ENCODE measurements at regions not wholly inside any gene's neighbourhood (a gene's known extent, or its start where the extent isn't known, plus 50 kb on each side); places are given as distances from the start of the nearest gene placed in this dataset.

DNA sequence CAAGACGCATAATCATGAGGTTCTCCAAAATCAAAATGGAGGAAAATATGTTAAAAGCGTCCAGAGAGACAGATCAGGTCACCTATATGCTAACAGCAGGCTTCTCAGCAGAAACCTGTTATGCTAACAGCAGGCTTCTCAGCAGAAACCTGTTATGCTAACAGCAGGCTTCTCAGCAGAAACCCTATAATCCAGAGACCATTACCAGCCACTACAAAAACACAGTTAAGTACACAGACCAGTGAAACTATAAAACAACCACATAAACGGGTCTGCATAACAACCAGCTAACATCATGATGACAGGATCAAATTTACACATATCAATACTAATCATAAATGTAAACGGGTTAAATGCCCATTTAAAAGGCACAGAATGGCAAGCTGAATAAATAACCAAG lies 1548.4 kb upstream of the TMEFF2 start:
- no peak overlapping the region for H3K27ac ChIP-seq
- no peak for ATAC-seq
- H3K9me3 ChIP-seq, result no peaks in the 10 kb centered on the region
- no peak for TF ChIP-seq POLR2A (IDR thresholded peaks at IDR 0.05)
- TF ChIP-seq, protein P1, sequence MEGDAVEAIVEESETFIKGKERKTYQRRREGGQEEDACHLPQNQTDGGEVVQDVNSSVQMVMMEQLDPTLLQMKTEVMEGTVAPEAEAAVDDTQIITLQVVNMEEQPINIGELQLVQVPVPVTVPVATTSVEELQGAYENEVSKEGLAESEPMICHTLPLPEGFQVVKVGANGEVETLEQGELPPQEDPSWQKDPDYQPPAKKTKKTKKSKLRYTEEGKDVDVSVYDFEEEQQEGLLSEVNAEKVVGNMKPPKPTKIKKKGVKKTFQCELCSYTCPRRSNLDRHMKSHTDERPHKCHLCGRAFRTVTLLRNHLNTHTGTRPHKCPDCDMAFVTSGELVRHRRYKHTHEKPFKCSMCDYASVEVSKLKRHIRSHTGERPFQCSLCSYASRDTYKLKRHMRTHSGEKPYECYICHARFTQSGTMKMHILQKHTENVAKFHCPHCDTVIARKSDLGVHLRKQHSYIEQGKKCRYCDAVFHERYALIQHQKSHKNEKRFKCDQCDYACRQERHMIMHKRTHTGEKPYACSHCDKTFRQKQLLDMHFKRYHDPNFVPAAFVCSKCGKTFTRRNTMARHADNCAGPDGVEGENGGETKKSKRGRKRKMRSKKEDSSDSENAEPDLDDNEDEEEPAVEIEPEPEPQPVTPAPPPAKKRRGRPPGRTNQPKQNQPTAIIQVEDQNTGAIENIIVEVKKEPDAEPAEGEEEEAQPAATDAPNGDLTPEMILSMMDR (IDR thresholded peaks at IDR 0.05 in 4 of 5, conservative IDR thresholded peaks at IDR 0.05 in 1 of 5), result no peak
- no peaks in the 10 kb centered on the region for H3K36me3 ChIP-seq
- H3K27me3 ChIP-seq, result no peaks in the 10 kb centered on the region
- in situ Hi-C loops (cut with MboI; ENCODE audit: low sequenced_read_pairs in 4 of 4), result no loop called here
- DNase-seq, result no peak
- no peaks in the 10 kb centered on the region for H3K4me1 ChIP-seq
- H3K4me3 ChIP-seq, result no peak overlapping the region
- intact Hi-C loops (cut with DNase I; ENCODE audit: low total_unique reads), result no loop called here

DNA sequence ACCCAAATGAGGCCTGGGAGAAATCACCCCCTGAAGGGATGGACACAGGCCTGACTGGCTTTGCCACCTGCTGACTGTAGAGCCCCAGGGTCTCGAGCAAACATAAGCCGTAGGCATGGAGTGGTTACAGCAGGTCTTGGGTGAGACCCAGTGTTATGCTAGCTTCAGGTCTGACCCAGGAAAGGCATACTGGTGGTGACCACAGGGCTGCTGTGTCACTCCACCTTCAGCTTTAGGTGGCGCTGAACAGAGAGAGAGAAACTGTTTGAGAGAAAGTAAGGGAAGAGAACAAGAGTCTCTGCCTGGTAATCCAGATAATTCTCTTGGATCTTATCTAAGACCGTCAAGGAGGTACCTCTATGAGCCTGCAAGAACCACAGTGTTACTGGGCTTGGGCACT lies 1544.2 kb upstream of the TMEFF2 start:
- Histone ChIP-seq H3K36me3 (no peaks in the 10 kb centered on the region), H3K4me1 (no peaks in the 10 kb centered on the region), H3K27me3 (no peaks in the 10 kb centered on the region), H3K9me3 (no peaks in the 10 kb centered on the region), H3K27ac (no peak overlapping the region), H3K4me3 (no peak overlapping the region)
- ATAC-seq (no peak), DNase-seq (no peak)
- TF ChIP-seq, protein P1 (IDR thresholded peaks at IDR 0.05 in 4 of 5, conservative IDR thresholded peaks at IDR 0.05 in 1 of 5), result no peak
- TF ChIP-seq POLR2A (IDR thresholded peaks at IDR 0.05), result no peak
- intact Hi-C loops (cut with DNase I; ENCODE audit: low total_unique reads), result no loop called here
- in situ Hi-C loops (cut with MboI; ENCODE audit: low sequenced_read_pairs in 4 of 4), result no loop called here

DNA sequence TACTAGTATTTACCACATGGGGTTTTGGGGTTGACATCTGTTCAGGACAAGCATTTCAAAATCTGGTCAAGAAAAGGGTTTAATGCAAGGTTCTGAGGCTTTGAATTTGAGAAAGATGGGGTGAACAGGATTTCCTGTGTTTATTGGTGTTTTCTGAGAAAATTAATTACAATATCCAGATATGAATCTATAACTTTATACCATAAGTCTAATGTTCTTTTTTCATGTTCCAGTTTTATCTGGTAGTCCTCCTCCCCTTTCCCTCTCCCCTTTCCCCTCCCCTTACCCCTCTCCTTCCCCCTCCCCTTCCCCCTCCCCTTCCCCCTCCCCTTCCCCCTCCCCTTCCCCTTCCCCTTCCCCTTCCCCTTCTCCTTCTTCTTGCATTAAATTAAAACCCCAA lies 1518.2 kb upstream of the TMEFF2 start:
- in situ Hi-C loops (cut with MboI; ENCODE audit: low sequenced_read_pairs in 4 of 4), result no loop called here
- no peaks in the 10 kb centered on the region for H3K36me3 ChIP-seq
- intact Hi-C loops (cut with DNase I; ENCODE audit: low total_unique reads), result no loop called here
- H3K9me3 ChIP-seq, result no peaks in the 10 kb centered on the region
- H3K27ac ChIP-seq, result no peak overlapping the region
- H3K4me1 ChIP-seq, result no peaks in the 10 kb centered on the region
- H3K27me3 ChIP-seq, result no peaks in the 10 kb centered on the region
- TF ChIP-seq, protein P1 (IDR thresholded peaks at IDR 0.05 in 4 of 5, conservative IDR thresholded peaks at IDR 0.05 in 1 of 5), result no peak
- no peak for TF ChIP-seq POLR2A (IDR thresholded peaks at IDR 0.05)
- DNase-seq (no peak), ATAC-seq (no peak)
- H3K4me3 ChIP-seq, result no peak overlapping the region

DNA sequence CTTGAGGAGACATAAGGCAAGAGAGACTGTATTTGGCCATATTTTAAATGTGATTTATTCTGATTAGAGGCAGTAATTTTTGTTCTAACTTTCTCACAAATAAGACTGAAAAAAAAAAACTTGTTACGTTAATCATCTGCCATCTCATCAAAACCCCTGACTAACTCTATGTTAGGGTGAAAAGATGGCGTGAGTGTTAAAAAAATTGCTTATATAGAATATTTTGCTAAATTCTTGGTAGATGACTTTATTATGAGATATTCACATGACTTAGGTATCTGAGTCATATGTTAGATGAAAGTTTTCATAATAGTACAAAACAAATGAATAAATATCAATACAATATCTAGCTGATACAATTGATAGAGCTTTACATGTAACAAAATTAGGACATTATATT lies 1508.7 kb upstream of the TMEFF2 start:
- in situ Hi-C loops (cut with MboI; ENCODE audit: low sequenced_read_pairs in 4 of 4) (no loop called here), intact Hi-C loops (cut with DNase I; ENCODE audit: low total_unique reads) (no loop called here)
- no peak for ATAC-seq
- Histone ChIP-seq H3K4me3 (no peak overlapping the region), H3K27ac (no peak overlapping the region), H3K36me3 (no peaks in the 10 kb centered on the region), H3K4me1 (no peaks in the 10 kb centered on the region), H3K9me3 (no peaks in the 10 kb centered on the region), H3K27me3 (no peaks in the 10 kb centered on the region)
- no peak for TF ChIP-seq POLR2A (IDR thresholded peaks at IDR 0.05)
- TF ChIP-seq, protein P1 (IDR thresholded peaks at IDR 0.05 in 4 of 5, conservative IDR thresholded peaks at IDR 0.05 in 1 of 5), result no peak
- no peak for DNase-seq

DNA sequence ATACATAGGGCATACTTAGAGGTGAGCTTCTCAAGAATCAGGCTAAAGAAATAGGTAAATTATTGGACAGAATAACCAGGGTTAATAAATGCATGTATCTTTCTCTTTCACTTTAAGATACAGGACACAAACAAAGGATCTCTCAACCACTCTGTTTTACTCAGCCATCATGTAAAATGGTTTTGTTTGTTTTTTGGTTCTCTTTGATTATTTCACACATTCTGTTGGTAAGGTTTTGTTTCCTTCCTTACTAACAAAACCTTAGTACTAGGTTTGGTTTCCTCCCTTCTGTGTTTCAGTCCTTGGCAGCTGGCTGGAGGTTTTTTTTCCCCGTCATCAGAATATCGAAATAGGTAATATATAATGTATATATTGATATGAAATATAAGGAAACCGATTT lies 1506.8 kb upstream of the TMEFF2 start:
- no peak for TF ChIP-seq POLR2A (IDR thresholded peaks at IDR 0.05)
- TF ChIP-seq, protein P1 (IDR thresholded peaks at IDR 0.05 in 4 of 5, conservative IDR thresholded peaks at IDR 0.05 in 1 of 5), result no peak
- Histone ChIP-seq H3K4me3 (no peak overlapping the region), H3K27me3 (no peaks in the 10 kb centered on the region), H3K27ac (no peak overlapping the region), H3K36me3 (no peaks in the 10 kb centered on the region), H3K9me3 (no peaks in the 10 kb centered on the region), H3K4me1 (no peaks in the 10 kb centered on the region)
- no peak for DNase-seq
- intact Hi-C loops (cut with DNase I; ENCODE audit: low total_unique reads) (no loop called here), in situ Hi-C loops (cut with MboI; ENCODE audit: low sequenced_read_pairs in 4 of 4) (no loop called here)
- no peak for ATAC-seq
